HG03097 (cell line): ENCODE measurements at regions not wholly inside any gene's neighbourhood (a gene's known extent, or its start where the extent isn't known, plus 50 kb on each side); places are given as distances from the start of the nearest gene placed in this dataset.

ENCODE experiments used
- ATAC-seq: cut with Tn5 transposase; IDR thresholded peaks from one replicate; pipeline ENCODE4 v1.9.1; 2021; ENCODE audit not compliant: unreplicated experiment, low FRiP score

GRCh38 chr2:122875091-122875865, 1119.8 kb downstream of the TSN start:
- no peak for ATAC-seq

GRCh38 chr2:122883849-122884248, 1128.4 kb downstream of the TSN start:
- no peak for ATAC-seq

- no peak for ATAC-seq
Measured at GRCh38 chr2:122884889-122885288, 1129.4 kb downstream of the TSN start.

GRCh38 chr2:122885436-122885835, 1130.0 kb downstream of the TSN start:
- no peak for ATAC-seq

- ATAC-seq = no peak
Measured at GRCh38 chr2:122886479-122887145, 1131.2 kb downstream of the TSN start.

- ATAC-seq = no peak
Measured at GRCh38 chr2:122899614-122900013, 1125.5 kb upstream of the CNTNAP5 start.

GRCh38 chr2:122905431-122905830, 1119.7 kb upstream of the CNTNAP5 start:
- no peak for ATAC-seq

GRCh38 chr2:122908159-122908558, 1116.9 kb upstream of the CNTNAP5 start:
- ATAC-seq = no peak

GRCh38 chr2:122927197-122927596, 1097.9 kb upstream of the CNTNAP5 start:
- ATAC-seq = no peak

- no peak for ATAC-seq
Measured at GRCh38 chr2:122927710-122928557, 1097.2 kb upstream of the CNTNAP5 start.

GRCh38 chr2:122929347-122929746, 1095.7 kb upstream of the CNTNAP5 start:
- ATAC-seq = no peak

GRCh38 chr2:122935506-122935905, 1089.6 kb upstream of the CNTNAP5 start:
- no peak for ATAC-seq

GRCh38 chr2:122939796-122940195, 1085.3 kb upstream of the CNTNAP5 start:
- no peak for ATAC-seq

GRCh38 chr2:122949523-122949922, 1075.6 kb upstream of the CNTNAP5 start:
- no peak for ATAC-seq

GRCh38 chr2:122955776-122956175, 1069.3 kb upstream of the CNTNAP5 start:
- ATAC-seq = no peak

- no peak for ATAC-seq
Measured at GRCh38 chr2:122960759-122961641, 1064.1 kb upstream of the CNTNAP5 start.

GRCh38 chr2:122966461-122966860, 1058.6 kb upstream of the CNTNAP5 start:
- ATAC-seq = no peak

- no peak for ATAC-seq
Measured at GRCh38 chr2:122977580-122977979, 1047.5 kb upstream of the CNTNAP5 start.

GRCh38 chr2:122980671-122981070, 1044.4 kb upstream of the CNTNAP5 start:
- ATAC-seq = no peak

GRCh38 chr2:122982936-122983335, 1042.2 kb upstream of the CNTNAP5 start:
- no peak for ATAC-seq
